ENCODE measurements at regions not wholly inside any gene's neighbourhood (a gene's known extent, or its start where the extent isn't known, plus 50 kb on each side); places are given as distances from the start of the nearest gene placed in this dataset.
"Not testable (repeated sequence)": the region's sequence is repeated elsewhere in the genome, so short reads cannot be mapped to it uniquely, and the experiment has no call there.

GRCh38 chr10:2026936-2027335 lies 289.6 kb upstream of the ADARB2 start:
- WGBS, 3 donors: 52 to 74% (median 59%) methylated on average over 3 of the region's 3 CpGs
- Histone ChIP-seq H3K4me3 (no peak overlapping the region), H3K27ac (no peak overlapping the region), H3K36me3 (no peaks in the 10 kb centered on the region), H3K9me3 (no peaks in the 10 kb centered on the region), H3K27me3 (no peaks in the 10 kb centered on the region), H3K4me1 (ENCODE audit: insufficient read depth) (no peaks in the 10 kb centered on the region)
- intact Hi-C loops (cut with DNase I): no loop called here
- no peak for TF ChIP-seq CTCF (IDR thresholded peaks at IDR 0.05)
- TF ChIP-seq POLR2A (IDR thresholded peaks at IDR 0.05): no peak
- no peak for TF ChIP-seq EP300 (IDR thresholded peaks at IDR 0.05)
- DNase-seq: no peak

- H3K4me3 ChIP-seq; H3K9me3 ChIP-seq; intact Hi-C loops (cut with DNase I); H3K27me3 ChIP-seq; H3K36me3 ChIP-seq; H3K4me1 ChIP-seq (ENCODE audit: insufficient read depth); DNase-seq; H3K27ac ChIP-seq: not testable (repeated sequence)
- WGBS, 3 donors: 38 to 64% (median 59%) methylated on average over 2 of the region's 2 CpGs
These were observed 287.4 kb upstream of the ADARB2 start for GRCh38 chr10:2024750-2025149.

- Histone ChIP-seq H3K36me3 (no peaks in the 10 kb centered on the region), H3K4me3 (no peak overlapping the region), H3K4me1 (ENCODE audit: insufficient read depth) (no peaks in the 10 kb centered on the region), H3K27ac (no peak overlapping the region), H3K9me3 (no peaks in the 10 kb centered on the region), H3K27me3 (no peaks in the 10 kb centered on the region)
- no peak for DNase-seq
- TF ChIP-seq POLR2A (IDR thresholded peaks at IDR 0.05) (no peak), CTCF (IDR thresholded peaks at IDR 0.05) (no peak), EP300 (IDR thresholded peaks at IDR 0.05) (no peak)
- WGBS, 3 donors: 60 to 73% (median 64%) methylated on average over 5 of the region's 5 CpGs
- intact Hi-C loops (cut with DNase I): no loop called here
These were observed 286.4 kb upstream of the ADARB2 start for GRCh38 chr10:2023687-2024086.

DNA sequence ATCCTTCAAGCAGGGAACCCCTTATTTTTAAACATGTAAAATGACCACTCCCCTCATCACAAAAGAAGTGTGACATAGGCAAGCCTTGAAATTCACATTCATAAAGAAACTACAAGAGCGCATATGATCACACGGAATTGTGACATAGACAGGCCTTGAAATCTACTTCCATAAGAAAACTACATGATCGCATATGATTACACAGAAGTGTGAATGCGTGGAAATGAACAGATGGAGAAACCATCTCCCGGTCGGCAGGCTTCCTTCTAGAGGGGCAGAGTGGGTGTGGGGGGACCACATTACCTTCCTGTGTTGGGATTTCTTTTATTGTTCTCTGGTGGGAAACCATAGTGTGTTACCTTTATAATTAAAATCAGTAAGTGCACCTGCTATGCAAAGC lies 285.1 kb upstream of the ADARB2 start:
- Histone ChIP-seq H3K36me3 (no peaks in the 10 kb centered on the region), H3K27me3 (no peaks in the 10 kb centered on the region), H3K27ac (no peak overlapping the region), H3K4me1 (ENCODE audit: insufficient read depth) (no peaks in the 10 kb centered on the region), H3K9me3 (no peaks in the 10 kb centered on the region), H3K4me3 (no peak overlapping the region)
- no peak for DNase-seq
- intact Hi-C loops (cut with DNase I): no loop called here
- TF ChIP-seq POLR2A (IDR thresholded peaks at IDR 0.05) (no peak), CTCF (IDR thresholded peaks at IDR 0.05) (no peak), EP300 (IDR thresholded peaks at IDR 0.05) (no peak)
- 86 to 93% (median 87%) methylated on average over 6 of the region's 6 CpGs for WGBS, 3 donors

GRCh38 chr10:2020836-2021235 lies 283.5 kb upstream of the ADARB2 start:
- WGBS, 3 donors: 69 to 77% (median 75%) methylated on average over 4 of the region's 4 CpGs
- no peaks in the 10 kb centered on the region for H3K36me3 ChIP-seq
- DNase-seq: no peak
- H3K4me3 ChIP-seq: no peak overlapping the region
- no peaks in the 10 kb centered on the region for H3K9me3 ChIP-seq
- H3K27ac ChIP-seq: no peak overlapping the region
- H3K27me3 ChIP-seq: no peaks in the 10 kb centered on the region
- TF ChIP-seq POLR2A (IDR thresholded peaks at IDR 0.05) (no peak), CTCF (IDR thresholded peaks at IDR 0.05) (no peak), EP300 (IDR thresholded peaks at IDR 0.05) (no peak)
- intact Hi-C loops (cut with DNase I): no loop called here
- no peaks in the 10 kb centered on the region for H3K4me1 ChIP-seq (ENCODE audit: insufficient read depth)
